Glutamatergic neuron (in vitro differentiated cells): ENCODE measurements at regions not wholly inside any gene's neighbourhood (a gene's known extent, or its start where the extent isn't known, plus 50 kb on each side); places are given as distances from the start of the nearest gene placed in this dataset.

ENCODE experiments used
- DNase-seq: peaks from one replicate; pipeline ENCODE4 v3.0.0; 2022
- H3K27ac Mint-ChIP-seq: one replicate; pipeline ENCODE4 v1.8.0; 2020; ENCODE audit warnings: mild to moderate bottlenecking, mixed read lengths, inconsistent platforms; ENCODE audit not compliant: unreplicated experiment
- H3K27me3 Mint-ChIP-seq: one replicate; pipeline ENCODE4 v1.8.0; 2020; ENCODE audit warnings: mild to moderate bottlenecking, moderate library complexity, mixed read lengths, inconsistent platforms; ENCODE audit not compliant: unreplicated experiment
- H3K36me3 Mint-ChIP-seq: one replicate; pipeline ENCODE4 v1.8.0; 2020; ENCODE audit warnings: mild to moderate bottlenecking, mixed read lengths, inconsistent platforms; ENCODE audit not compliant: unreplicated experiment
- H3K4me1 Mint-ChIP-seq: one replicate; pipeline ENCODE4 v1.8.0; 2020; ENCODE audit warnings: mild to moderate bottlenecking, low read depth, mixed read lengths, inconsistent platforms; ENCODE audit not compliant: unreplicated experiment
- H3K4me3 Mint-ChIP-seq: one replicate; pipeline ENCODE4 v1.8.0; 2020; ENCODE audit warnings: mild to moderate bottlenecking, mixed read lengths, inconsistent platforms; ENCODE audit not compliant: unreplicated experiment
- H3K9me3 Mint-ChIP-seq: one replicate; pipeline ENCODE4 v1.8.0; 2020; ENCODE audit warnings: mild to moderate bottlenecking, moderate library complexity, mixed read lengths, inconsistent platforms; ENCODE audit not compliant: unreplicated experiment
- TF ChIP-seq, protein P1 (sequence below): fragments of 200-600 bp; sonication (generic); IDR thresholded peaks from one replicate; pipeline ENCODE4 v1.5.0; 2021; ENCODE audit not compliant: partially characterized antibody, unreplicated experiment

DNA sequence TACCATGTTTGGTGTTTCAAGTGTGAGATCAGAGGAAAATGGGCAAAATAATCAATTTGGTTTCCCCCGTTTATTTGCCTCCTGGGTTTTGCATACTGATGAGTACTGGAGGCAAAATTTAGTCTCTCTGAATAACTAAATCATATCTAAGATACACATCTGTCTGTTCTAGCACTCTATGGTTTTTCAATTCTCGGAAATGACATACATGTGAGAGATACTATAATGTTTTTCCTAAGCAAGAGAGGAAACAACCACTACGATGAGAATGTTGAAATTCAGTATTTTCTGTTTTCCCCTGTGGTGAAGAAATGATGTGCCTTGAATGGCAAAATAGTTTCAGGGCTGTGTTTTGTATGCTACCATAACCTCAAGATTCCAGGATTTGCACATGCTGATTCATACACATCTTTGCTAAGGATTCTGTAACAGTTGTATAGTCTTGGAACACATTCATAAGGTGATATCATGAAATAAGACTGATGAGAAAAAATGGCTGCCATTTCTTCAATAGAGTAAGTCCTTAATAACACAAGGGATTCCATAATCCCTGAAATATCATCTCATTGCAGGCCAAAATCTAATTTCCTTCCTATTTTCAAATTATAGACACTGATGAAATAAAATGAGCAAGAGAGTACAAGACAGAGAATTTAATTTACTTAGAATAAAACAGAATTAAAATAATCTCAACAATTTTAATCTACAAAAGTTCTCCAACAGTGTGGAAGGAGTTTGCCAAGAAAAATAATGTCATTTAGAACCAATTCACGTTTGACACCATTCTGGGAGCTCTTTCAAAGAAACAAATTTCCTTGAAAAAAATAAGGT lies 316.6 kb downstream of the FIGN start:
- Mint-ChIP-seq H3K27ac (no peak overlapping the region), H3K4me3 (no peak overlapping the region), H3K4me1 (no peaks in the 10 kb centered on the region), H3K27me3 (no peaks in the 10 kb centered on the region), H3K9me3 (no peaks in the 10 kb centered on the region), H3K36me3 (no peaks in the 10 kb centered on the region)
- DNase-seq = no peak
- TF ChIP-seq, protein P1, sequence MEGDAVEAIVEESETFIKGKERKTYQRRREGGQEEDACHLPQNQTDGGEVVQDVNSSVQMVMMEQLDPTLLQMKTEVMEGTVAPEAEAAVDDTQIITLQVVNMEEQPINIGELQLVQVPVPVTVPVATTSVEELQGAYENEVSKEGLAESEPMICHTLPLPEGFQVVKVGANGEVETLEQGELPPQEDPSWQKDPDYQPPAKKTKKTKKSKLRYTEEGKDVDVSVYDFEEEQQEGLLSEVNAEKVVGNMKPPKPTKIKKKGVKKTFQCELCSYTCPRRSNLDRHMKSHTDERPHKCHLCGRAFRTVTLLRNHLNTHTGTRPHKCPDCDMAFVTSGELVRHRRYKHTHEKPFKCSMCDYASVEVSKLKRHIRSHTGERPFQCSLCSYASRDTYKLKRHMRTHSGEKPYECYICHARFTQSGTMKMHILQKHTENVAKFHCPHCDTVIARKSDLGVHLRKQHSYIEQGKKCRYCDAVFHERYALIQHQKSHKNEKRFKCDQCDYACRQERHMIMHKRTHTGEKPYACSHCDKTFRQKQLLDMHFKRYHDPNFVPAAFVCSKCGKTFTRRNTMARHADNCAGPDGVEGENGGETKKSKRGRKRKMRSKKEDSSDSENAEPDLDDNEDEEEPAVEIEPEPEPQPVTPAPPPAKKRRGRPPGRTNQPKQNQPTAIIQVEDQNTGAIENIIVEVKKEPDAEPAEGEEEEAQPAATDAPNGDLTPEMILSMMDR = no peak

GRCh38 chr2:163417596-163418337 lies 318.0 kb downstream of the FIGN start:
- Mint-ChIP-seq H3K4me1 (no peaks in the 10 kb centered on the region), H3K27ac (no peak overlapping the region), H3K4me3 (no peak overlapping the region), H3K27me3 (no peaks in the 10 kb centered on the region), H3K9me3 (no peaks in the 10 kb centered on the region), H3K36me3 (no peaks in the 10 kb centered on the region)
- DNase-seq = no peak
- TF ChIP-seq, protein P1 = no peak

DNA sequence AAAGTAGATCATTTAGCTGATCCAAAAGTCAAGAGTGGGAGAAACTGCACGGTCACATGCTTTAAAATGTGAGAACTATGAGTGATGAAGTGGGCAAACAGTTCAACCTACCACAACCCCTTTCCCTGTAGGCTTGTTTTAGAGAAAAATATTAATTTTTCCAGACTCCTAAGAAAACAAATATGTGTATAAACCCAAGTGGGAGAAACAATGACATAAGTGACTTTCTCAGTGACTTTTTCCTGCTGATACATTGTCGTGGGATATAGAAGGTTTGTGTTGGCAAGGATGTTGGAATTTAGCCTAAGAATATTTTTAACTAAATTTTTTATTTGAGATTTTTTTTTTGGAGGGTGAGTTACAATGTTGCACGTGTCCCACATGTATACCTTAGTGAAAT lies 321.7 kb downstream of the FIGN start:
- no peaks in the 10 kb centered on the region for H3K27me3 Mint-ChIP-seq
- H3K4me1 Mint-ChIP-seq = no peaks in the 10 kb centered on the region
- H3K9me3 Mint-ChIP-seq = no peaks in the 10 kb centered on the region
- no peaks in the 10 kb centered on the region for H3K36me3 Mint-ChIP-seq
- H3K27ac Mint-ChIP-seq = no peak overlapping the region
- TF ChIP-seq, protein P1 = no peak
- DNase-seq = no peak
- H3K4me3 Mint-ChIP-seq = no peak overlapping the region

- H3K27me3 Mint-ChIP-seq = no peaks in the 10 kb centered on the region
- peaks cover 3% of the 10 kb centered on the region for H3K4me1 Mint-ChIP-seq
- no peak overlapping the region for H3K4me3 Mint-ChIP-seq
- TF ChIP-seq, protein P1 = no peak
- no peaks in the 10 kb centered on the region for H3K36me3 Mint-ChIP-seq
- DNase-seq = no peak
- no peak overlapping the region for H3K27ac Mint-ChIP-seq
- no peaks in the 10 kb centered on the region for H3K9me3 Mint-ChIP-seq
Observed at GRCh38 chr2:163407296-163407695, 328.5 kb downstream of the FIGN start.

- H3K9me3 Mint-ChIP-seq = no peaks in the 10 kb centered on the region
- TF ChIP-seq, protein P1 = no peak
- H3K27ac Mint-ChIP-seq = no peak overlapping the region
- no peak overlapping the region for H3K4me3 Mint-ChIP-seq
- no peak for DNase-seq
- no peaks in the 10 kb centered on the region for H3K36me3 Mint-ChIP-seq
- H3K27me3 Mint-ChIP-seq = no peaks in the 10 kb centered on the region
- H3K4me1 Mint-ChIP-seq = peaks cover 3% of the 10 kb centered on the region
Observed at GRCh38 chr2:163405298-163405697, 330.5 kb downstream of the FIGN start.
